ENCODE measurements at regions not wholly inside any gene's neighbourhood (a gene's known extent, or its start where the extent isn't known, plus 50 kb on each side); places are given as distances from the start of the nearest gene placed in this dataset.

- H3K4me3 ChIP-seq (ENCODE audit: low read depth, low read length) = no peak overlapping the region
- TF ChIP-seq, protein P1, sequence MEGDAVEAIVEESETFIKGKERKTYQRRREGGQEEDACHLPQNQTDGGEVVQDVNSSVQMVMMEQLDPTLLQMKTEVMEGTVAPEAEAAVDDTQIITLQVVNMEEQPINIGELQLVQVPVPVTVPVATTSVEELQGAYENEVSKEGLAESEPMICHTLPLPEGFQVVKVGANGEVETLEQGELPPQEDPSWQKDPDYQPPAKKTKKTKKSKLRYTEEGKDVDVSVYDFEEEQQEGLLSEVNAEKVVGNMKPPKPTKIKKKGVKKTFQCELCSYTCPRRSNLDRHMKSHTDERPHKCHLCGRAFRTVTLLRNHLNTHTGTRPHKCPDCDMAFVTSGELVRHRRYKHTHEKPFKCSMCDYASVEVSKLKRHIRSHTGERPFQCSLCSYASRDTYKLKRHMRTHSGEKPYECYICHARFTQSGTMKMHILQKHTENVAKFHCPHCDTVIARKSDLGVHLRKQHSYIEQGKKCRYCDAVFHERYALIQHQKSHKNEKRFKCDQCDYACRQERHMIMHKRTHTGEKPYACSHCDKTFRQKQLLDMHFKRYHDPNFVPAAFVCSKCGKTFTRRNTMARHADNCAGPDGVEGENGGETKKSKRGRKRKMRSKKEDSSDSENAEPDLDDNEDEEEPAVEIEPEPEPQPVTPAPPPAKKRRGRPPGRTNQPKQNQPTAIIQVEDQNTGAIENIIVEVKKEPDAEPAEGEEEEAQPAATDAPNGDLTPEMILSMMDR (IDR thresholded peaks at IDR 0.05; ENCODE audit: insufficient read depth, low read length, missing control alignments) = no peak
- DNase-seq (ENCODE audit: low read depth, low spot score) = no peak
- ChIA-PET POLR2A (no interaction called here), CTCF (no interaction called here)
Measured at GRCh38 chr5:52710972-52711596, 76.6 kb upstream of the ITGA1 start.

GRCh38 chr5:52712354-52712753 lies 75.4 kb upstream of the ITGA1 start:
- TF ChIP-seq, protein P1 (IDR thresholded peaks at IDR 0.05; ENCODE audit: insufficient read depth, low read length, missing control alignments) = no peak
- CTCF ChIA-PET = no interaction called here
- no peak for DNase-seq (ENCODE audit: low read depth, low spot score)
- H3K4me3 ChIP-seq (ENCODE audit: low read depth, low read length) = no peak overlapping the region
- POLR2A ChIA-PET = no interaction called here

DNA sequence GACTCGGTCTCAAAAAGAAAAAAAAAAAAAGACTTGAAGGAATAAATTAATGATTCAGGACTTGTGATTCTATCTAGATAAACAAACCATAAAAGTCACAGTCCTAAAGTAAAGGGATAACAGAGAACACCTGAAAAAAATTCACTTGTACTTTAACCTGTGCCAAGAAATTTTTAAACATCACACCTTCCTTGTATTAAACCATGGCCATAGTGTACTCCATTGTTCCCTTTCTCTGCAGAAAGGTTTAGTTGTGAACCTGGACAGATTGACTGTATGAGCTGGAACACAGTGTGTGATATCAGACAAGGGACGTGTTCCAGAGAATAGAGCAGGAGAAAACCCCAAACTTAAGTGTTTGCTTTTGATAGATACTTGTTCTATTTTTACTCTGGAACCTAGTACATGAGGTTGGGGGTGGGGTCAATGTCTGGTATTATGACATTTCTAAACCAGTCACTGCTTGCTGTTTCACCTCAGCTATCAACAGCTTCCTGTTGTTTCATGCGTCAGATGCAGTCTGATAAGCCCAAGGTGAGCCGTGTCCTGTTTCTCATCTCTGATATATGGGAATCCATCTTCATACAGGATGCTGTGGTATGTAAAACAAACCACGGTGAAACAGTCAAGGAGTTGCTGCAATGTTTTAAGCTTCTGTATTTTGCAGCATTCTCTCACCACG lies 62.5 kb upstream of the ITGA1 start:
- TF ChIP-seq, protein P1 (IDR thresholded peaks at IDR 0.05; ENCODE audit: insufficient read depth, low read length, missing control alignments) = no peak
- no peak overlapping the region for H3K4me3 ChIP-seq (ENCODE audit: low read depth, low read length)
- DNase-seq (ENCODE audit: low read depth, low spot score) = no peak
- ChIA-PET POLR2A (no interaction called here), CTCF (interaction anchor here (0.9 kb wide), 1 partner anchor 190 kb away, joined by 3 read pairs; no protein-coding TSS in a partner anchor)

GRCh38 chr5:52725808-52726207 lies 61.9 kb upstream of the ITGA1 start:
- CTCF ChIA-PET = interaction anchor here (0.9 kb wide), 1 partner anchor 190 kb away, joined by 3 read pairs; no protein-coding TSS in a partner anchor
- POLR2A ChIA-PET = no interaction called here
- no peak overlapping the region for H3K4me3 ChIP-seq (ENCODE audit: low read depth, low read length)
- DNase-seq (ENCODE audit: low read depth, low spot score) = no peak
- TF ChIP-seq, protein P1 (IDR thresholded peaks at IDR 0.05; ENCODE audit: insufficient read depth, low read length, missing control alignments) = no peak

DNA sequence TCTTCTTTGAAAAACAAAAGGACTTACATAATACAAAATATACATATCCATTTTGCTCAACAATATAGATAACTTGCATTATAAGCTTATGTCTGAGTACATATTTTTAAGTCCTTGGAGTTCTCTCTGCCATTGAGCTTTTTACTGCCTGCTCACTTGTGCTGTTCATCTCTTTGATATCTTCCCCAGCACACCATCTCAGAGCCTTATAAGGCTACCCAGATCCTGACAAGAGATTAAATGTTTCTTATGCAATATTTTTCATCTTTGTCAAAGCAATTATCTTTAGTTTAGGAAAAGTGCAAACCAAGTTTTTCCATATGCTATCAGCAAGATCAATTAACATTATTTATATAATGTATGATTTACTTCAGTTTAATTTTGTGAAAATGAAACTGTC lies 60.7 kb upstream of the ITGA1 start:
- POLR2A ChIA-PET = no interaction called here
- H3K4me3 ChIP-seq (ENCODE audit: low read depth, low read length) = no peak overlapping the region
- TF ChIP-seq, protein P1 (IDR thresholded peaks at IDR 0.05; ENCODE audit: insufficient read depth, low read length, missing control alignments) = no peak
- CTCF ChIA-PET = interaction anchor here (1.3 kb wide), 1 partner anchor 187 kb away, joined by 5 read pairs; no protein-coding TSS in a partner anchor
- DNase-seq (ENCODE audit: low read depth, low spot score) = no peak

GRCh38 chr5:52727576-52727975 lies 60.1 kb upstream of the ITGA1 start:
- TF ChIP-seq, protein P1 (IDR thresholded peaks at IDR 0.05; ENCODE audit: insufficient read depth, low read length, missing control alignments) = no peak
- no peak for DNase-seq (ENCODE audit: low read depth, low spot score)
- CTCF ChIA-PET = interaction anchor here (1.1 to 1.3 kb wide), 2 partner anchors 41 to 186 kb away, joined by 3 to 5 read pairs; no protein-coding TSS in a partner anchor
- H3K4me3 ChIP-seq (ENCODE audit: low read depth, low read length) = no peak overlapping the region
- POLR2A ChIA-PET = no interaction called here
